GM06990 (cell line): ENCODE measurements at regions not wholly inside any gene's neighbourhood (a gene's known extent, or its start where the extent isn't known, plus 50 kb on each side); places are given as distances from the start of the nearest gene placed in this dataset.

ENCODE experiments used
- DNase-seq: peaks from one replicate; pipeline ENCODE4 v3.0.0-alpha.2; 2011; ENCODE audit not compliant: insufficient read length; ENCODE audit errors: extremely low read depth
- H3K27me3 ChIP-seq: replicated peaks from 2 replicates; pipeline ENCODE4 v1.6.0; 2011; ENCODE audit warnings: low read length; ENCODE audit not compliant: control insufficient read depth, insufficient read depth
- H3K36me3 ChIP-seq: 2 replicates; pipeline ENCODE4 v1.5.1; 2011; ENCODE audit warnings: low read length; ENCODE audit not compliant: control insufficient read depth, insufficient read depth
- H3K4me3 ChIP-seq: replicated peaks from 2 replicates; pipeline ENCODE4 v1.5.1; 2011; ENCODE audit warnings: low read depth, mild to moderate bottlenecking, control low read depth, low read length
- TF ChIP-seq, protein P1 (sequence below): IDR thresholded peaks from 2 replicates; pipeline ENCODE4 v1.5.1; 2011; ENCODE audit warnings: low read length, control low read depth, mild to moderate bottlenecking, inconsistent platforms; ENCODE audit not compliant: insufficient read depth, poor library complexity, severe bottlenecking

DNA sequence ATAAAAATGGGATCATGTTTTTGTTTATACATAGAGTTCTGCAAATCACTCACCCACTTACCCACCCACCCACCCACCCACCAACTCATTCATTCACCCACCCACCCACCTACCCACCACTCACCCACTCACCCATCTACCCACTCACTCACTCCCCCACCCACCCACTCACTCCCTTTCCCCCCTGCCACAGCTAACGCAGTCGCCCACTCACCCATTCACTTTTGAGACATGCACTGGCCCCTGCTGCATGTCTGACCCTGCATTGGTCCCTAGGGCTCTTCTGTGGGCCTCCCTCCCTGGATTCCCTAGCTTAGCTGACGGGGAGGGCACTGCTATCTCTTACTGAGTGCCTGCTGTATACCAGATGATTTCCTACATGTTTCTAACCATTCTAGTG lies 100.4 kb upstream of the CSF3R start:
- TF ChIP-seq, protein P1, sequence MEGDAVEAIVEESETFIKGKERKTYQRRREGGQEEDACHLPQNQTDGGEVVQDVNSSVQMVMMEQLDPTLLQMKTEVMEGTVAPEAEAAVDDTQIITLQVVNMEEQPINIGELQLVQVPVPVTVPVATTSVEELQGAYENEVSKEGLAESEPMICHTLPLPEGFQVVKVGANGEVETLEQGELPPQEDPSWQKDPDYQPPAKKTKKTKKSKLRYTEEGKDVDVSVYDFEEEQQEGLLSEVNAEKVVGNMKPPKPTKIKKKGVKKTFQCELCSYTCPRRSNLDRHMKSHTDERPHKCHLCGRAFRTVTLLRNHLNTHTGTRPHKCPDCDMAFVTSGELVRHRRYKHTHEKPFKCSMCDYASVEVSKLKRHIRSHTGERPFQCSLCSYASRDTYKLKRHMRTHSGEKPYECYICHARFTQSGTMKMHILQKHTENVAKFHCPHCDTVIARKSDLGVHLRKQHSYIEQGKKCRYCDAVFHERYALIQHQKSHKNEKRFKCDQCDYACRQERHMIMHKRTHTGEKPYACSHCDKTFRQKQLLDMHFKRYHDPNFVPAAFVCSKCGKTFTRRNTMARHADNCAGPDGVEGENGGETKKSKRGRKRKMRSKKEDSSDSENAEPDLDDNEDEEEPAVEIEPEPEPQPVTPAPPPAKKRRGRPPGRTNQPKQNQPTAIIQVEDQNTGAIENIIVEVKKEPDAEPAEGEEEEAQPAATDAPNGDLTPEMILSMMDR, result no peak
- no peaks in the 10 kb centered on the region for H3K36me3 ChIP-seq
- DNase-seq, result no peak
- peaks cover 4% of the 10 kb centered on the region for H3K27me3 ChIP-seq
- H3K4me3 ChIP-seq, result no peak overlapping the region

DNA sequence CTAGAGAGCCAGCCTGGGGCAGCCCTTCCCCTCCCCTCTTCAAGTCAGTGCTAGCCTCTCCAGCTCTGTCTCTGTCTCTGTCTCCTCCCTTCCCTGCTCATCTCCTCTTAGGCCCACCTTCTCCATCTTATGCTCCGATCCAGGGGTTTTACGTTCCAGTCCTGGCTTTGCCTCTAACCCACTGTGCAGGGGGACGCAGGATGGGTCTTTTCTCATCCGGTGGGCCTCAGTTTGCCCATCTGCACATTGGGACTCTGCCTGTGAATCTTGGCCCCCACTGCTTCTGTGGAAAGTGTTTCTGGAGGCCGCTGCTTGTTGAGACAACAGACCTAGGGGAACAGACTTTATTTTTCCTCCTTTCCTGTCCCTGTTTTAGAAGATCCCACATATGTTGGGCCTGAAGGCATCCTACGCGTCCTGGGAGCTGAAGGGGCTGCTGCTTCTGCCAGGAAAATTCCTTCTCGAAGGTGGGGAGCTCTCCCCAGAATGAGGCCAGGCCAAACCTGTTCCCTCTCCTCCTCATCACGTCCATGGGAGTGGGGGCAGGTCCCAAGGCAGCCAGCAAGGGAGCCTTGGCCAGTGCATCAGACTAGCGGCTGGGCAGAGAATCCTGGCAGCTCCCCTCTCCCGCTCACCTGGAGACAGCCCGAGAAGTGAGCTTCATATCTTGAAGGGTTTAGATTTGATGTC lies 99.5 kb upstream of the CSF3R start:
- Histone ChIP-seq H3K27me3 (peaks cover 4% of the 10 kb centered on the region), H3K4me3 (no peak overlapping the region), H3K36me3 (no peaks in the 10 kb centered on the region)
- DNase-seq, result no peak
- TF ChIP-seq, protein P1, result no peak

DNA sequence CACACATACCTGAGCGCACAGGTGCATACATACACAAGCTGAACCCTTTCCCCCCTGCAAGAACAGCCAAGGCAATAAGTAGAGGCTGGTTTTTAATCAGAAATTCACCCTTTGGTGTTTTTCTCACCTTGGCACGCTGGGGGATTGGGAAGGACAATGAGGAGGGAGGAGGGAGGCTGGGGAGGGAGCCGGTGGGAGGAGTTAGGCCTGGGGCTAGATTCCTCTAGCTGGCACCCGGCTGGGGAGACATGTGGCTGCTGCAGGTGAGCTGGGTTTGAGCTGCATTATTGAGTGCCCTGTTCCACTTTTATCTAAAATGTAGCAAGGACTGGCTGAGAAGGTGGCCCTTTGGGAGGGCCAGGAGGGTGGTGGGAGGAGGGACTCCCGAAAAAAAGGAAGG lies 97.8 kb upstream of the CSF3R start:
- no peak overlapping the region for H3K4me3 ChIP-seq
- TF ChIP-seq, protein P1, result no peak
- H3K27me3 ChIP-seq, result peaks cover 4% of the 10 kb centered on the region
- no peak for DNase-seq
- H3K36me3 ChIP-seq, result no peaks in the 10 kb centered on the region

DNA sequence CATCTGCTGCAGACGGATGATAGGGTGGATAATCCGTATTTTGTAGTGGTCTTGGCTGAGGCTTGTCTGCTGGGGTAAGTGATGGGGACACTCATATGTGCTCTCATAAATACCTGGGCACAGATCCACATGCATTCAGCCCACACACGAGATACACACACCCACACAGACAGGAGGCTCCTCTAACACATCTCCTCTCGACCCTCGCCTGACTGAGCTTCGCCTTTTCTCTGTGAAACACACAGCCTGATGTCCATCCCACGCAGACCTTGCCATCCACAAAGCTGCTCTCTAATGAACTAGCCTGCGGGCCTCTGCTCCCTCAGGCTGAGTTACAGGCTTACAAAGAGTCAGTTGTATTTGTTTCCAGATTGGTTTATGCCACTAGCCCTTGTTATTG lies 96.3 kb upstream of the CSF3R start:
- DNase-seq, result no peak
- H3K27me3 ChIP-seq, result peaks cover 4% of the 10 kb centered on the region
- no peak overlapping the region for H3K4me3 ChIP-seq
- no peaks in the 10 kb centered on the region for H3K36me3 ChIP-seq
- TF ChIP-seq, protein P1, result no peak

DNA sequence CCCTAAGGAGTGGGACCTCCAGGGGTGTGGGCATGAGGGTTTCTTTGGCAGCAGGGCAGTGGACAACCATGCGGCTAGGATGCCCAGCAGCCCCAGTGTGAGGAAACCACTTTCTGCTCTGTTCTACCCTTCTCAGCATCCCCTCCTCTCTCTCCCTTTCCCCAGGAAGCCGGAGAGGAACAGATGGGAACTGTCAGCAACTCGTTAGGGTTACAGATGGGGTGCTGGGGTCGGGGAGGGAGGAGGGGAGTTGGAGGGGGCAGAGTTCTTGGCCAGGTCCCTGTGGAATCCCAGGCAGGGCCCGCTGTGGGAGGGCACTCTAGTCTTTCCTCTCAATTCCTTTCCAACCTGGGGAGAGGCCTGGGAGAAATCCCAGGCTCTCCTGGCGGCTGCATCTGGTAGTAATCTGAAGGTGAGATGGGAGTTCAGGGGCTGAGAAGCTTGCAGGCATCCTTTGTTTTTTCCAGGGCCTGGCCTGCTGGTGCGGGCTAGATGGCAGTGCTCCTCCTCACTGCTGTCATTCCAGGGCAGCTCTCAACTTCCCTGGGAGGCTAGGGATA lies 93.9 kb upstream of the CSF3R start:
- H3K36me3 ChIP-seq, result no peaks in the 10 kb centered on the region
- H3K27me3 ChIP-seq, result no peaks in the 10 kb centered on the region; the same call in 1 of the 2 replicates
- no peak for DNase-seq
- TF ChIP-seq, protein P1, result no peak
- no peak overlapping the region for H3K4me3 ChIP-seq
